SHP77 treated with DMSO at 0.1 percent for 48 hours (cell line): ENCODE measurements at regions not wholly inside any gene's neighbourhood (a gene's known extent, or its start where the extent isn't known, plus 50 kb on each side); places are given as distances from the start of the nearest gene placed in this dataset.
"Not testable (repeated sequence)": the region's sequence is repeated elsewhere in the genome, so short reads cannot be mapped to it uniquely, and the experiment has no call there.

Source experiments
- DNase-seq: peaks from one replicate; lab custom pipeline; 2025; lab: John Stamatoyannopoulos, UW

- DNase-seq, result no peak
Observed at GRCh38 chr7:125984795-125985194, 1055.2 kb upstream of the POT1 start.

GRCh38 chr7:125971656-125972055, 1042.0 kb upstream of the POT1 start:
- DNase-seq, result no peak

- no peak for DNase-seq
Observed at GRCh38 chr7:125966278-125967048, 1036.8 kb upstream of the POT1 start.

GRCh38 chr7:125934955-125935354, 1005.3 kb upstream of the POT1 start:
- no peak for DNase-seq

- DNase-seq, result peak; percentile 73
Observed at GRCh38 chr7:125934539-125934938, 1004.9 kb upstream of the POT1 start.

- no peak for DNase-seq
Observed at GRCh38 chr7:125930848-125931247, 1001.2 kb upstream of the POT1 start.

GRCh38 chr7:125927556-125927955, 997.9 kb upstream of the POT1 start:
- no peak for DNase-seq

GRCh38 chr7:125926621-125927020, 997.0 kb upstream of the POT1 start:
- no peak for DNase-seq

GRCh38 chr7:125924037-125924436, 994.4 kb upstream of the POT1 start:
- DNase-seq, result no peak

- not testable (repeated sequence) for DNase-seq
Observed at GRCh38 chr7:125915381-125915948, 985.8 kb upstream of the POT1 start.

- DNase-seq, result no peak
Observed at GRCh38 chr7:125908711-125909110, 979.1 kb upstream of the POT1 start.

- DNase-seq, result no peak
Observed at GRCh38 chr7:125899577-125899976, 970.0 kb upstream of the POT1 start.

GRCh38 chr7:125892434-125892833, 962.8 kb upstream of the POT1 start:
- no peak for DNase-seq

GRCh38 chr7:125878988-125879387, 949.4 kb upstream of the POT1 start:
- no peak for DNase-seq

GRCh38 chr7:125878235-125878956, 948.8 kb upstream of the POT1 start:
- DNase-seq, result no peak

GRCh38 chr7:125877246-125877645, 947.6 kb upstream of the POT1 start:
- DNase-seq, result no peak

GRCh38 chr7:125876431-125876830, 946.8 kb upstream of the POT1 start:
- no peak for DNase-seq

GRCh38 chr7:125871431-125871830, 941.8 kb upstream of the POT1 start:
- DNase-seq, result no peak

GRCh38 chr7:125857606-125858005, 928.0 kb upstream of the POT1 start:
- DNase-seq, result no peak

GRCh38 chr7:125848157-125848556, 918.5 kb upstream of the POT1 start:
- no peak for DNase-seq

GRCh38 chr7:125847692-125848091, 918.1 kb upstream of the POT1 start:
- DNase-seq, result no peak

GRCh38 chr7:125847055-125847454, 917.4 kb upstream of the POT1 start:
- DNase-seq, result no peak

- DNase-seq, result no peak
Observed at GRCh38 chr7:125845686-125846085, 916.1 kb upstream of the POT1 start.
